Endothelial cell of umbilical vein (primary cell): ENCODE measurements at regions not wholly inside any gene's neighbourhood (a gene's known extent, or its start where the extent isn't known, plus 50 kb on each side); places are given as distances from the start of the nearest gene placed in this dataset.

Experiments
- BruUV-seq: library from RNA; stranded (reverse); fragments of 400-500 nt; replicated peaks from 2 replicates; lab custom pipeline; 2021; lab: Mats Ljungman, UMichigan
- CTCF ChIA-PET: fragments of 300-600, 350-600 bp; sonication (Branson Sonifier 250); formaldehyde crosslinking; loops from one replicate; lab custom pipeline; 2021; ENCODE audit warnings: antibody characterized with exemption, inconsistent platforms; lab: Charles Lee
- POLR2A ChIA-PET: fragments of 300-600, 350-600 bp; sonication (Branson Sonifier 250); formaldehyde crosslinking; loops from one replicate; lab custom pipeline; 2021; ENCODE audit warnings: antibody characterized with exemption, inconsistent platforms; lab: Charles Lee
- DNase-seq: peaks from one replicate; pipeline ENCODE4 v3.0.0-alpha.2; 2011; ENCODE audit warnings: low read depth, low spot score
- FAIRE-seq: peaks from 2 replicates; lab custom pipeline; 2011; peaks lifted over from hg19 to GRCh38; lab: Jason Lieb, UNC
- H2AFZ ChIP-seq: 2 replicates; pipeline ENCODE4 v1.6.0; 2012; ENCODE audit warnings: low read depth, low read length, control low read depth, inconsistent platforms
- H3K27ac ChIP-seq: 2 replicates; pipeline ENCODE4 v1.5.1; 2011; ENCODE audit warnings: low read depth, mild to moderate bottlenecking, control low read depth, low read length, moderate library complexity; ENCODE audit not compliant: insufficient read depth
- H3K27me3 ChIP-seq, 2 experiments: 2 replicates each; pipeline versions ENCODE4 v1.6.0 to v1.6.1; 2011; ENCODE audit warnings: low read length in 2 of 2, mixed read lengths in 1 of 2; ENCODE audit not compliant: control insufficient read depth in 2 of 2, insufficient read depth in 2 of 2
- H3K36me3 ChIP-seq, 2 experiments: 2 replicates in 1 of 2; 3 replicates in 1 of 2; pipeline ENCODE4 v1.5.1; 2011; ENCODE audit warnings: low read length in 2 of 2, mild to moderate bottlenecking in 1 of 2, moderate library complexity in 1 of 2; ENCODE audit not compliant: control insufficient read depth in 2 of 2, insufficient read depth in 2 of 2; ENCODE audit errors: extremely low read depth in 1 of 2
- H3K4me1 ChIP-seq: 3 replicates; pipeline ENCODE4 v1.5.1; 2011; ENCODE audit warnings: mild to moderate bottlenecking, low read length; ENCODE audit not compliant: control insufficient read depth, insufficient read depth; ENCODE audit errors: extremely low read depth
- H3K4me2 ChIP-seq: 2 replicates; pipeline ENCODE4 v1.6.1; 2011; ENCODE audit warnings: low read length, control low read depth, mixed read lengths; ENCODE audit not compliant: insufficient read depth
- H3K4me3 ChIP-seq, 3 experiments: fragments of 200-600 bp in 1 of 3; sonication (generic), shearing (Covaris generic) in 1 of 3; replicated peaks in 1 of 3; 2 replicates each; pipeline ENCODE4 v1.5.1; 2011 to 2016; ENCODE audit warnings: control low read depth in 3 of 3, low read length in 3 of 3, mild to moderate bottlenecking in 2 of 3, inconsistent platforms in 1 of 3, low read depth in 1 of 3, moderate library complexity in 1 of 3; ENCODE audit not compliant: insufficient read depth in 1 of 3
- H3K79me2 ChIP-seq: 2 replicates; pipeline ENCODE4 v1.6.0; 2012; ENCODE audit warnings: low read length, inconsistent platforms; ENCODE audit not compliant: control insufficient read depth, insufficient read depth
- H3K9ac ChIP-seq: replicated peaks from 2 replicates; pipeline ENCODE3; 2011; ENCODE audit warnings: low read length, control low read depth; ENCODE audit not compliant: insufficient read depth; ENCODE audit errors: extremely low read depth
- H3K9me1 ChIP-seq: replicated peaks from 3 replicates; pipeline ENCODE4 v1.6.0; 2011; ENCODE audit warnings: mild to moderate bottlenecking, low read length; ENCODE audit not compliant: control insufficient read depth, insufficient read depth; ENCODE audit errors: extremely low read depth
- H3K9me3 ChIP-seq: replicated peaks from 2 replicates; pipeline ENCODE4 v1.5.1; 2012; ENCODE audit warnings: low read length, inconsistent platforms; ENCODE audit not compliant: control insufficient read depth, insufficient read depth
- H4K20me1 ChIP-seq: replicated peaks from 2 replicates; pipeline ENCODE3; 2011; ENCODE audit warnings: mild to moderate bottlenecking, low read length; ENCODE audit not compliant: control insufficient read depth, insufficient read depth; ENCODE audit errors: extremely low read depth
- EZH2 ChIP-seq: IDR thresholded peaks from 2 replicates; pipeline ENCODE4 v1.6.1; 2012; ENCODE audit warnings: borderline replicate concordance, low read depth, mild to moderate bottlenecking, moderate library complexity, low read length, inconsistent platforms; ENCODE audit not compliant: severe bottlenecking
- FOS ChIP-seq: IDR thresholded peaks from 2 replicates; pipeline ENCODE4 v1.6.1; 2011; ENCODE audit warnings: mild to moderate bottlenecking, low read length, moderate library complexity, borderline replicate concordance; ENCODE audit not compliant: insufficient read depth
- GATA2 ChIP-seq: IDR thresholded peaks from 2 replicates; pipeline ENCODE4 v1.7.0; 2011; ENCODE audit warnings: low read depth, mild to moderate bottlenecking, moderate library complexity, mixed read lengths, low read length; ENCODE audit not compliant: insufficient read length, insufficient read depth
- JUN ChIP-seq: IDR thresholded peaks from 2 replicates; pipeline ENCODE4 v1.6.1; 2011; ENCODE audit warnings: borderline replicate concordance, low read depth; ENCODE audit not compliant: insufficient read length, insufficient read depth
- MYC ChIP-seq: IDR thresholded peaks from one replicate; pipeline ENCODE4 v1.6.1; 2011; ENCODE audit warnings: mild to moderate bottlenecking, low read depth, low read length
- POLR2A ChIP-seq: IDR thresholded peaks from 2 replicates; pipeline ENCODE4 v1.6.1; 2012; ENCODE audit warnings: low read depth, mild to moderate bottlenecking, control low read depth, low read length
- POLR2AphosphoS5 ChIP-seq: IDR thresholded peaks from 2 replicates; pipeline ENCODE4 v1.6.1; 2012; ENCODE audit warnings: low read depth, mild to moderate bottlenecking, control low read depth, low read length, moderate library complexity; ENCODE audit not compliant: insufficient read depth
- dilution Hi-C: fragments of 300-500 bp; cut with MboI; formaldehyde crosslinking; loops from one replicate; pipeline ENCODE4 v1.15.0; 2019; ENCODE audit warnings: low sequenced_read_pairs; ENCODE audit not compliant: extremely low pct_ligation_motif_present
- intact Hi-C: fragments of 100-400 bp; cut with micrococcal nuclease; formaldehyde crosslinking; loops from one replicate; pipeline ENCODE4 v1.10.0; 2022
- TF ChIP-seq, protein P1 (sequence below), 2 donors: IDR thresholded peaks; 1 replicate in 1 of 2; 2 replicates in 1 of 2; pipeline ENCODE4 v1.5.1; 2011; ENCODE audit warnings: low read length in 2 of 2, mild to moderate bottlenecking in 2 of 2, moderate library complexity in 2 of 2, control low read depth in 1 of 2, inconsistent platforms in 1 of 2, low read depth in 1 of 2; ENCODE audit not compliant: insufficient read depth in 1 of 2; ENCODE audit errors: extremely low read depth in 1 of 2

DNA sequence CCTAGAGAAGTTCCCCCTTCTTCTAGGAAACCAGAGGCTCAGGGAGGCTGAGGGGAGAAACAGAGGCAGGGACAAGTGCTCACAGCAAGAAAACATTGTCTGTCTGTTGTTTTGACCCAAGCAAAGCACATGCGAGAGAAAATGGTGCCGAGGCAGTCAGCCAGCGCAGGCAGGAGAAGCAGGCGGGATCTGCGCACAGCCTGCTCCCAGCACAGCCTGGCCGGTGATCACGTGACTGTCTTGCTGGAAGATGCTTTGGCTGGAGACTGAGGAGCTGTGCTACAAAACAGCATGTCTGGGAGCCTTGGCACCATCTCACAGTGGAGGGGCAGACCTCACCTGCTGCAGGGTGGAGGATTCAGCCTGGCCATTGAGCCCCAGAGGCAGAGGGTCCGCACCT is 93.7 kb upstream of the MYCN start:
- dilution Hi-C loops (no loop called here), intact Hi-C loops (no loop called here)
- H4K20me1 ChIP-seq, result no peaks in the 10 kb centered on the region
- DNase-seq (no peak), FAIRE-seq (no peak)
- ChIA-PET CTCF (no interaction called here), POLR2A (no interaction called here)
- BruUV-seq, result no TSS peak
- no peak overlapping the region for H3K27ac ChIP-seq
- H3K79me2 ChIP-seq, result no peaks in the 10 kb centered on the region
- no peak overlapping the region for H2AFZ ChIP-seq
- no peak overlapping the region for H3K4me2 ChIP-seq
- H3K36me3 ChIP-seq, result no peaks in the 10 kb centered on the region
- H3K4me1 ChIP-seq, result no peaks in the 10 kb centered on the region
- H3K27me3 ChIP-seq, result no peaks in the 10 kb centered on the region
- H3K9me3 ChIP-seq, result no peaks in the 10 kb centered on the region
- H3K9me1 ChIP-seq, result no peaks in the 10 kb centered on the region
- no peak overlapping the region for H3K4me3 ChIP-seq
- TF ChIP-seq MYC, result no peak
- no peak for TF ChIP-seq FOS
- no peak for TF ChIP-seq POLR2A
- TF ChIP-seq, protein P1, sequence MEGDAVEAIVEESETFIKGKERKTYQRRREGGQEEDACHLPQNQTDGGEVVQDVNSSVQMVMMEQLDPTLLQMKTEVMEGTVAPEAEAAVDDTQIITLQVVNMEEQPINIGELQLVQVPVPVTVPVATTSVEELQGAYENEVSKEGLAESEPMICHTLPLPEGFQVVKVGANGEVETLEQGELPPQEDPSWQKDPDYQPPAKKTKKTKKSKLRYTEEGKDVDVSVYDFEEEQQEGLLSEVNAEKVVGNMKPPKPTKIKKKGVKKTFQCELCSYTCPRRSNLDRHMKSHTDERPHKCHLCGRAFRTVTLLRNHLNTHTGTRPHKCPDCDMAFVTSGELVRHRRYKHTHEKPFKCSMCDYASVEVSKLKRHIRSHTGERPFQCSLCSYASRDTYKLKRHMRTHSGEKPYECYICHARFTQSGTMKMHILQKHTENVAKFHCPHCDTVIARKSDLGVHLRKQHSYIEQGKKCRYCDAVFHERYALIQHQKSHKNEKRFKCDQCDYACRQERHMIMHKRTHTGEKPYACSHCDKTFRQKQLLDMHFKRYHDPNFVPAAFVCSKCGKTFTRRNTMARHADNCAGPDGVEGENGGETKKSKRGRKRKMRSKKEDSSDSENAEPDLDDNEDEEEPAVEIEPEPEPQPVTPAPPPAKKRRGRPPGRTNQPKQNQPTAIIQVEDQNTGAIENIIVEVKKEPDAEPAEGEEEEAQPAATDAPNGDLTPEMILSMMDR (IDR thresholded peaks at IDR 0.05; ENCODE audit: extremely low read depth in 1 of 2, insufficient read depth in 1 of 2, low read depth in 1 of 2, low read length in 2 of 2), result no peak
- no peak for TF ChIP-seq JUN
- TF ChIP-seq EZH2, result no peak
- TF ChIP-seq POLR2AphosphoS5, result no peak
- TF ChIP-seq GATA2, result no peak
- no peak overlapping the region for H3K9ac ChIP-seq
